HepG2 (cell line): ENCODE measurements at regions not wholly inside any gene's neighbourhood (a gene's known extent, or its start where the extent isn't known, plus 50 kb on each side); places are given as distances from the start of the nearest gene placed in this dataset.

ENCODE experiments used
- CHD2 ChIP-seq: IDR thresholded peaks from 2 replicates; pipeline ENCODE4 v1.6.1; 2011; ENCODE audit warnings: low read depth, low read length, improper control_type of control experiment
- KDM5B ChIP-seq: sonication (generic); formaldehyde crosslinking; IDR thresholded peaks from 2 replicates; pipeline ENCODE4 v1.4.0; 2020; ENCODE audit warnings: missing genetic modification reagents, mild to moderate bottlenecking, borderline replicate concordance
- KMT2B ChIP-seq: IDR thresholded peaks from 2 replicates; pipeline ENCODE4 v1.6.1; 2016; ENCODE audit warnings: missing genetic modification reagents, missing compliant biosample characterization
- NFE2L2 ChIP-seq: fragments of 150-350 bp; IDR thresholded peaks from 2 replicates; pipeline ENCODE4 v1.6.1; 2014; ENCODE audit warnings: low read length
- TCF12 ChIP-seq, 2 experiments: fragments of 450-650 bp in 1 of 2; sonication (generic) in 1 of 2; formaldehyde crosslinking in 1 of 2; IDR thresholded peaks; 2 replicates each; pipeline versions ENCODE4 v1.6.1 to v1.8.0; 2017 to 2022; ENCODE audit warnings: antibody characterized with exemption in 1 of 2, mild to moderate bottlenecking in 1 of 2, missing genetic modification reagents in 1 of 2, moderate library complexity in 1 of 2
- ZIK1 ChIP-seq: sonication (generic); formaldehyde crosslinking; IDR thresholded peaks from 2 replicates; pipeline ENCODE4 v1.5.0; 2020; ENCODE audit warnings: mild to moderate bottlenecking, low read depth, missing genetic modification reagents, borderline replicate concordance
- ZNF180 ChIP-seq: sonication (generic); formaldehyde crosslinking; IDR thresholded peaks from 2 replicates; pipeline ENCODE4 v1.4.0; 2020; ENCODE audit warnings: low read depth, missing genetic modification reagents, borderline replicate concordance
- ZNF451 ChIP-seq: sonication (generic); formaldehyde crosslinking; IDR thresholded peaks from 2 replicates; pipeline ENCODE4 v1.5.0; 2020; ENCODE audit warnings: mild to moderate bottlenecking, missing genetic modification reagents
- ZNF563 ChIP-seq: sonication (generic); formaldehyde crosslinking; IDR thresholded peaks from 2 replicates; pipeline ENCODE4 v1.8.0; 2022; ENCODE audit warnings: mild to moderate bottlenecking, moderate library complexity, missing genetic modification reagents
- ZNF652 ChIP-seq: IDR thresholded peaks from 2 replicates; pipeline ENCODE4 v1.6.1; 2016; ENCODE audit warnings: low read depth, borderline replicate concordance
- TF ChIP-seq, protein P1 (sequence below): IDR thresholded peaks from 2 replicates; pipeline ENCODE4 v1.6.1; 2016
- TF ChIP-seq, protein P2 (sequence below): sonication (generic); formaldehyde crosslinking; IDR thresholded peaks from 2 replicates; pipeline ENCODE4 v1.5.0; 2020; ENCODE audit warnings: missing genetic modification reagents, mild to moderate bottlenecking, borderline replicate concordance
- TF ChIP-seq, protein P3 (sequence below): sonication (generic); formaldehyde crosslinking; IDR thresholded peaks from 2 replicates; pipeline ENCODE4 v1.5.0; 2020; ENCODE audit warnings: missing genetic modification reagents
- TF ChIP-seq, protein P4 (sequence below): sonication (generic); formaldehyde crosslinking; IDR thresholded peaks from 2 replicates; pipeline ENCODE4 v1.4.0; 2020; ENCODE audit warnings: missing genetic modification reagents, borderline replicate concordance
- TF ChIP-seq, protein P5 (sequence below): sonication (generic); formaldehyde crosslinking; IDR thresholded peaks from 2 replicates; pipeline ENCODE4 v1.5.0; 2020; ENCODE audit warnings: mild to moderate bottlenecking, missing genetic modification reagents, borderline replicate concordance
- TF ChIP-seq, protein P6 (sequence below): IDR thresholded peaks from 2 replicates; pipeline ENCODE4 v1.6.1; 2012; ENCODE audit warnings: inconsistent platforms

DNA sequence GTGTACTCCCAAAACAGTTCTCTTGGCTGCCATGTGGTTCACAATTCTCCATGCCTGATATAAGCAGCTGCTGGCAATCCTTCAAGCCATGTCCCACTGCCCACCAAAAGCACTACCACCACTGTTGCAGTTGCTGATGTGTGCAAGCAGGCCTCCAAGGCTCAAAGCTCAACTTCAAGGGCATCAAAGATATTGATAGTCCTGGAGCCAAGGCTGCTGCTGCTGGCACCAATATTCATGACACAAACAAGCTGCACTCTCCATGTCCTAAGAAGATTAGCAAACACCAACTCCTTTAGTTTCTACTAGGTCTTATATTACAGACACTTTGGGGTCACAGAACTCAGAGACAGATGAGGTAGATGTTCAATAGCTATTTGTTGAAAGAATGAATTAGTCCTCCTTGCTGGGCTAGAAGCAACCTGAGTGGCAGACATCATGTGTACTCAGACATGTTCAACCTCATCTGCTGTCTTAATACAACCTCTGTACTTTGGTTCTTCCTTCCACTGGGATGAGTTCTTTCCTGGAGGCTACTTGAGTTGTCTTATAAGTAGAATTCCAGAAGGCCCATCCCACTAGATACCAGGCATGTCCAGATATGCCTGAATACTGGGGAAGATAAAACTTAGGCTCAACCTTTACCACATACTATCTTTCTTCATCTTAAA lies 104.5 kb upstream of the UGP2 start (continued):
- TF ChIP-seq, protein P1, sequence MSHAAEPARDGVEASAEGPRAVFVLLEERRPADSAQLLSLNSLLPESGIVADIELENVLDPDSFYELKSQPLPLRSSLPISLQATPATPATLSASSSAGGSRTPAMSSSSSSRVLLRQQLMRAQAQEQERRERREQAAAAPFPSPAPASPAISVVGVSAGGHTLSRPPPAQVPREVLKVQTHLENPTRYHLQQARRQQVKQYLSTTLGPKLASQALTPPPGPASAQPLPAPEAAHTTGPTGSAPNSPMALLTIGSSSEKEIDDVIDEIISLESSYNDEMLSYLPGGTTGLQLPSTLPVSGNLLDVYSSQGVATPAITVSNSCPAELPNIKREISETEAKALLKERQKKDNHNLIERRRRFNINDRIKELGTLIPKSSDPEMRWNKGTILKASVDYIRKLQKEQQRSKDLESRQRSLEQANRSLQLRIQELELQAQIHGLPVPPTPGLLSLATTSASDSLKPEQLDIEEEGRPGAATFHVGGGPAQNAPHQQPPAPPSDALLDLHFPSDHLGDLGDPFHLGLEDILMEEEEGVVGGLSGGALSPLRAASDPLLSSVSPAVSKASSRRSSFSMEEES, result peak; percentile 50; the same call in 1 of the 2 replicates
- TF ChIP-seq, protein P2, sequence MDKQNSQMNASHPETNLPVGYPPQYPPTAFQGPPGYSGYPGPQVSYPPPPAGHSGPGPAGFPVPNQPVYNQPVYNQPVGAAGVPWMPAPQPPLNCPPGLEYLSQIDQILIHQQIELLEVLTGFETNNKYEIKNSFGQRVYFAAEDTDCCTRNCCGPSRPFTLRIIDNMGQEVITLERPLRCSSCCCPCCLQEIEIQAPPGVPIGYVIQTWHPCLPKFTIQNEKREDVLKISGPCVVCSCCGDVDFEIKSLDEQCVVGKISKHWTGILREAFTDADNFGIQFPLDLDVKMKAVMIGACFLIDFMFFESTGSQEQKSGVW (CRISPR knock-in tag), result no peak
- TF ChIP-seq ZNF652 (CRISPR knock-in tag) (no peak), ZIK1 (no peak), ZNF451 (CRISPR knock-in tag) (no peak), KMT2B (CRISPR knock-in tag) (peak; percentile 65), ZNF563 (no peak), ZNF180 (CRISPR knock-in tag) (no peak), CHD2 (no peak), NFE2L2 (0 out of 2 replicates have a peak, but pooled peaks have one; percentile 3), TCF12 (IDR thresholded peaks at IDR 0.05) (no peak), TCF12 (CRISPR knock-in tag; IDR thresholded peaks at IDR 0.05) (no peak), KDM5B (CRISPR knock-in tag) (no peak)
- TF ChIP-seq, protein P3, sequence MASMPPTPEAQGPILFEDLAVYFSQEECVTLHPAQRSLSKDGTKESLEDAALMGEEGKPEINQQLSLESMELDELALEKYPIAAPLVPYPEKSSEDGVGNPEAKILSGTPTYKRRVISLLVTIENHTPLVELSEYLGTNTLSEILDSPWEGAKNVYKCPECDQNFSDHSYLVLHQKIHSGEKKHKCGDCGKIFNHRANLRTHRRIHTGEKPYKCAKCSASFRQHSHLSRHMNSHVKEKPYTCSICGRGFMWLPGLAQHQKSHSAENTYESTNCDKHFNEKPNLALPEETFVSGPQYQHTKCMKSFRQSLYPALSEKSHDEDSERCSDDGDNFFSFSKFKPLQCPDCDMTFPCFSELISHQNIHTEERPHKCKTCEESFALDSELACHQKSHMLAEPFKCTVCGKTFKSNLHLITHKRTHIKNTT (CRISPR knock-in tag), result no peak
- TF ChIP-seq, protein P4, sequence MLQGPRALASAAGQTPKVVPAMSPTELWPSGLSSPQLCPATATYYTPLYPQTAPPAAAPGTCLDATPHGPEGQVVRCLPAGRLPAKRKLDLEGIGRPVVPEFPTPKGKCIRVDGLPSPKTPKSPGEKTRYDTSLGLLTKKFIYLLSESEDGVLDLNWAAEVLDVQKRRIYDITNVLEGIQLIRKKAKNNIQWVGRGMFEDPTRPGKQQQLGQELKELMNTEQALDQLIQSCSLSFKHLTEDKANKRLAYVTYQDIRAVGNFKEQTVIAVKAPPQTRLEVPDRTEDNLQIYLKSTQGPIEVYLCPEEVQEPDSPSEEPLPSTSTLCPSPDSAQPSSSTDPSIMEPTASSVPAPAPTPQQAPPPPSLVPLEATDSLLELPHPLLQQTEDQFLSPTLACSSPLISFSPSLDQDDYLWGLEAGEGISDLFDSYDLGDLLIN (CRISPR knock-in tag), result no peak
- TF ChIP-seq, protein P5, sequence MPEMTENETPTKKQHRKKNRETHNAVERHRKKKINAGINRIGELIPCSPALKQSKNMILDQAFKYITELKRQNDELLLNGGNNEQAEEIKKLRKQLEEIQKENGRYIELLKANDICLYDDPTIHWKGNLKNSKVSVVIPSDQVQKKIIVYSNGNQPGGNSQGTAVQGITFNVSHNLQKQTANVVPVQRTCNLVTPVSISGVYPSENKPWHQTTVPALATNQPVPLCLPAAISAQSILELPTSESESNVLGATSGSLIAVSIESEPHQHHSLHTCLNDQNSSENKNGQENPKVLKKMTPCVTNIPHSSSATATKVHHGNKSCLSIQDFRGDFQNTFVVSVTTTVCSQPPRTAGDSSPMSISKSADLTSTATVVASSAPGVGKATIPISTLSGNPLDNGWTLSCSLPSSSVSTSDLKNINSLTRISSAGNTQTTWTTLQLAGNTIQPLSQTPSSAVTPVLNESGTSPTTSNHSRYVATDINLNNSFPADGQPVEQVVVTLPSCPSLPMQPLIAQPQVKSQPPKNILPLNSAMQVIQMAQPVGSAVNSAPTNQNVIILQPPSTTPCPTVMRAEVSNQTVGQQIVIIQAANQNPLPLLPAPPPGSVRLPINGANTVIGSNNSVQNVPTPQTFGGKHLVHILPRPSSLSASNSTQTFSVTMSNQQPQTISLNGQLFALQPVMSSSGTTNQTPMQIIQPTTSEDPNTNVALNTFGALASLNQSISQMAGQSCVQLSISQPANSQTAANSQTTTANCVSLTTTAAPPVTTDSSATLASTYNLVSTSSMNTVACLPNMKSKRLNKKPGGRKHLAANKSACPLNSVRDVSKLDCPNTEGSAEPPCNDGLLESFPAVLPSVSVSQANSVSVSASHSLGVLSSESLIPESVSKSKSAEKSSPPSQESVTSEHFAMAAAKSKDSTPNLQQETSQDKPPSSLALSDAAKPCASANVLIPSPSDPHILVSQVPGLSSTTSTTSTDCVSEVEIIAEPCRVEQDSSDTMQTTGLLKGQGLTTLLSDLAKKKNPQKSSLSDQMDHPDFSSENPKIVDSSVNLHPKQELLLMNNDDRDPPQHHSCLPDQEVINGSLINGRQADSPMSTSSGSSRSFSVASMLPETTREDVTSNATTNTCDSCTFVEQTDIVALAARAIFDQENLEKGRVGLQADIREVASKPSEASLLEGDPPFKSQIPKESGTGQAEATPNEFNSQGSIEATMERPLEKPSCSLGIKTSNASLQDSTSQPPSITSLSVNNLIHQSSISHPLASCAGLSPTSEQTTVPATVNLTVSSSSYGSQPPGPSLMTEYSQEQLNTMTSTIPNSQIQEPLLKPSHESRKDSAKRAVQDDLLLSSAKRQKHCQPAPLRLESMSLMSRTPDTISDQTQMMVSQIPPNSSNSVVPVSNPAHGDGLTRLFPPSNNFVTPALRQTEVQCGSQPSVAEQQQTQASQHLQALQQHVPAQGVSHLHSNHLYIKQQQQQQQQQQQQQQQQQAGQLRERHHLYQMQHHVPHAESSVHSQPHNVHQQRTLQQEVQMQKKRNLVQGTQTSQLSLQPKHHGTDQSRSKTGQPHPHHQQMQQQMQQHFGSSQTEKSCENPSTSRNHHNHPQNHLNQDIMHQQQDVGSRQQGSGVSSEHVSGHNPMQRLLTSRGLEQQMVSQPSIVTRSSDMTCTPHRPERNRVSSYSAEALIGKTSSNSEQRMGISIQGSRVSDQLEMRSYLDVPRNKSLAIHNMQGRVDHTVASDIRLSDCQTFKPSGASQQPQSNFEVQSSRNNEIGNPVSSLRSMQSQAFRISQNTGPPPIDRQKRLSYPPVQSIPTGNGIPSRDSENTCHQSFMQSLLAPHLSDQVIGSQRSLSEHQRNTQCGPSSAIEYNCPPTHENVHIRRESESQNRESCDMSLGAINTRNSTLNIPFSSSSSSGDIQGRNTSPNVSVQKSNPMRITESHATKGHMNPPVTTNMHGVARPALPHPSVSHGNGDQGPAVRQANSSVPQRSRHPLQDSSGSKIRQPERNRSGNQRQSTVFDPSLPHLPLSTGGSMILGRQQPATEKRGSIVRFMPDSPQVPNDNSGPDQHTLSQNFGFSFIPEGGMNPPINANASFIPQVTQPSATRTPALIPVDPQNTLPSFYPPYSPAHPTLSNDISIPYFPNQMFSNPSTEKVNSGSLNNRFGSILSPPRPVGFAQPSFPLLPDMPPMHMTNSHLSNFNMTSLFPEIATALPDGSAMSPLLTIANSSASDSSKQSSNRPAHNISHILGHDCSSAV, result no peak
- TF ChIP-seq, protein P6, sequence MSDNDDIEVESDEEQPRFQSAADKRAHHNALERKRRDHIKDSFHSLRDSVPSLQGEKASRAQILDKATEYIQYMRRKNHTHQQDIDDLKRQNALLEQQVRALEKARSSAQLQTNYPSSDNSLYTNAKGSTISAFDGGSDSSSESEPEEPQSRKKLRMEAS, result peak; percentile 80
